ENCODE measurements at regions not wholly inside any gene's neighbourhood (a gene's known extent, or its start where the extent isn't known, plus 50 kb on each side); places are given as distances from the start of the nearest gene placed in this dataset.
"Not testable (repeated sequence)": the region's sequence is repeated elsewhere in the genome, so short reads cannot be mapped to it uniquely, and the experiment has no call there.

DNA sequence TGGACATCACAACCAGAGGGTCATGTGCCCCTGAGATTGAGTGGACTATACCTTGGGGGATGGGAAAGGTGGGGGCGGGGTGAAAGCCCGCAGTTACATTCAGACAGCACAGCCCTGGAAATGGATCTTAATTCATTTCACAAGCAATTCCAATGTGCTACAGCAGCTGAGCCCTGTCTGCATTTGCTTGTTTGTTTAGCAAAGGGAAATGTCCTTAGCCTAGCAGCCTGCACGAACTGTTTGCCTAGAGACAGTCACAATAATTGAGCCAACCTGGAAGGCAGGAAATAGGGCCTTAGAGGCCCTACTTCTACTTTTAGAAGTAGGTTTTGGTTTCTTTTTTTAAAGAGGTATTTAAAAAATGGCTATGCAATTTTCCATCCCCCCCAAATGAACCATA is 177.3 kb upstream of the KL start:
- Histone ChIP-seq H3K4me3 (ENCODE audit: control insufficient read depth in 1 of 7, extremely low read depth in 1 of 7, insufficient read depth in 4 of 7, low read depth in 2 of 7, low read length in 6 of 7) (peak overlapping the region in 1 of 7 experiments; percentile 34), H3K9me3 (ENCODE audit: control extremely low read depth in 1 of 5, control insufficient read depth in 4 of 5, insufficient read depth in 2 of 5, low read depth in 1 of 5, low read length in 4 of 5) (peaks cover 0 to 17% (median 4%) of the 10 kb centered on the region in 5 experiments), H3K36me3 (ENCODE audit: control insufficient read depth in 4 of 4, insufficient read depth in 4 of 4, low read length in 3 of 4) (no peaks in the 10 kb centered on the region), H3K4me1 (ENCODE audit: control extremely low read depth in 1 of 4, control insufficient read depth in 4 of 4, insufficient read depth in 4 of 4, low read length in 3 of 4) (peaks cover 5 to 29% (median 16%) of the 10 kb centered on the region in 4 experiments), H3K27me3 (replicated peaks in 2 of 5; ENCODE audit: control insufficient read depth in 4 of 5, insufficient read depth in 5 of 5, low read length in 4 of 5) (no peaks in the 10 kb centered on the region), H3K27ac (ENCODE audit: insufficient read depth in 1 of 2, low read depth in 1 of 2, low read length in 2 of 2, poor library complexity in 1 of 2, severe bottlenecking in 2 of 2) (peak overlapping the region in 1 of 2 experiments; percentile 12)
- ChIA-PET CTCF (interaction anchor here (1.1 kb wide), 1 partner anchor 11 kb away, joined by 3 read pairs; no protein-coding TSS in a partner anchor), POLR2A (no interaction called here)
- peak; percentile 21 to 86 (median 78) for DNase-seq
- 52% methylated on average over 3 of the region's 3 CpGs for WGBS (ENCODE audit: insufficient coverage)

DNA sequence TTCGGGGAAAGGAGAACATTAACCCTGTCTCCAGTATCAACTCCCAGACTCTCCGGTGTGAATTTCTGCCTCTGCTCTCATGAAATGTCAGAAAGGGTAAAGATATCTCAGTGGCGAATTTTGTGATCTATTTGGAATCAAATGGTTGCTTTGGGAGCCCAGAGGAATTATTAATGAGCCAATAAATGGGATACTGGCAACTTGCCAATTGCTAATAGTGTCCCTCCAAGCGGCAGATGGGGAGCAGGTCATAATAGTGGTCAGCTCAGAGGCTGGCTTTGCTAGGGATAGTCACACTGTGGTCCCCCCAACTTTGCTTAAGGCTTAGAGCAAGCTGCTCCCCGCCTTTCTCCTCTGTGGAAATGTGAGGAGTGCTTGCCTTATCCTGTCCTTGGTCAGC is 176.1 kb upstream of the KL start:
- ChIA-PET CTCF (interaction anchor here (1.5 kb wide), 1 partner anchor 10 kb away, joined by 3 read pairs; no protein-coding TSS in a partner anchor), POLR2A (no interaction called here)
- 95% methylated on average over 5 of the region's 5 CpGs for WGBS (ENCODE audit: insufficient coverage)
- Histone ChIP-seq H3K4me3 (ENCODE audit: control insufficient read depth in 1 of 7, extremely low read depth in 1 of 7, insufficient read depth in 4 of 7, low read depth in 2 of 7, low read length in 6 of 7) (no peak overlapping the region), H3K4me1 (ENCODE audit: control extremely low read depth in 1 of 4, control insufficient read depth in 4 of 4, insufficient read depth in 4 of 4, low read length in 3 of 4) (peaks cover 5 to 29% (median 16%) of the 10 kb centered on the region in 4 experiments), H3K27me3 (replicated peaks in 2 of 5; ENCODE audit: control insufficient read depth in 4 of 5, insufficient read depth in 5 of 5, low read length in 4 of 5) (no peaks in the 10 kb centered on the region), H3K27ac (ENCODE audit: insufficient read depth in 1 of 2, low read depth in 1 of 2, low read length in 2 of 2, poor library complexity in 1 of 2, severe bottlenecking in 2 of 2) (no peak overlapping the region), H3K36me3 (ENCODE audit: control insufficient read depth in 4 of 4, insufficient read depth in 4 of 4, low read length in 3 of 4) (no peaks in the 10 kb centered on the region), H3K9me3 (ENCODE audit: control extremely low read depth in 1 of 5, control insufficient read depth in 4 of 5, insufficient read depth in 2 of 5, low read depth in 1 of 5, low read length in 4 of 5) (peaks cover 0 to 9% (median 2%) of the 10 kb centered on the region in 5 experiments)
- no peak for DNase-seq

DNA sequence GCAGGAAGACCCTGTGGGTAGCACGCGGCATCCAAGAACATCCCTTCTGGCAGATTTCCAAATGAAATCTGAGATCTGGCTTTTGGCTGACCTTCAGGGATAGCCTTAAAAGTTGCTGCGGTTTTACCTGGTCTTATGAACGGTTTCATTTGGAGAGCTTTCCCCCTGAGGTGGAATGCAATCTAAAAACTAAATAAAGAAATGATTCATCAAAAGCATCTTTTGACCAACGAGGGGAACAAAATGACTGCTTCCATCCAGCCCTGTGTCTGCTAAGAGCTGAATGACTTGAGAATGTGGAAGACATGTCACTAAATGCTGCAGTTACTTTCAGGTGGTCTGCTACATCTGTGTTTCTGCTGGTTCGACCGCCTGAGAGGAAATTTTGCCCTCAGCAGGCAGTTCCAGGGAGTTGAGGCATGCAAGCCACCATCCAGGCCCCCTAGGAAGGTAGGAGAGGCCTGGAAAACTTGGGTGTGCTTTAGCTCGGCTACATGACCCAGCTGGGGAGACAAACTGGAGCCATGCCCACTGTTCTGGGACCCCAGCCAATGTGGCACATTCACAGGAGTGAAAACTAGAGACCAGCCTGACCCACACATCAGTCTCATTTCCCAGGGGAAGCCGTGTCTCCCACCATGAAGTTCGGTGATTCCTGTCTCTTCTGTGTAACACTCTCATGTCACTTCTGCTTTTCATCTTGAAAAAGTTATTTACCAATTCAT is 175.1 kb upstream of the KL start:
- Histone ChIP-seq H3K27me3 (replicated peaks in 2 of 5; ENCODE audit: control insufficient read depth in 4 of 5, insufficient read depth in 5 of 5, low read length in 4 of 5) (no peaks in the 10 kb centered on the region), H3K4me3 (ENCODE audit: control insufficient read depth in 1 of 7, extremely low read depth in 1 of 7, insufficient read depth in 4 of 7, low read depth in 2 of 7, low read length in 6 of 7) (no peak overlapping the region), H3K4me1 (ENCODE audit: control extremely low read depth in 1 of 4, control insufficient read depth in 4 of 4, insufficient read depth in 4 of 4, low read length in 3 of 4) (peaks cover 5 to 29% (median 16%) of the 10 kb centered on the region in 4 experiments), H3K27ac (ENCODE audit: insufficient read depth in 1 of 2, low read depth in 1 of 2, low read length in 2 of 2, poor library complexity in 1 of 2, severe bottlenecking in 2 of 2) (no peak overlapping the region), H3K36me3 (ENCODE audit: control insufficient read depth in 4 of 4, insufficient read depth in 4 of 4, low read length in 3 of 4) (no peaks in the 10 kb centered on the region), H3K9me3 (ENCODE audit: control extremely low read depth in 1 of 5, control insufficient read depth in 4 of 5, insufficient read depth in 2 of 5, low read depth in 1 of 5, low read length in 4 of 5) (peaks cover 0 to 9% (median 2%) of the 10 kb centered on the region in 5 experiments)
- ChIA-PET CTCF (interaction anchor here (1.5 kb wide), 1 partner anchor 9 kb away, joined by 3 read pairs; no protein-coding TSS in a partner anchor), POLR2A (no interaction called here)
- DNase-seq: peak in 2 of 3 donors; percentile 11 to 23
- 43% methylated on average over 9 of the region's 10 CpGs for WGBS (ENCODE audit: insufficient coverage)

DNA sequence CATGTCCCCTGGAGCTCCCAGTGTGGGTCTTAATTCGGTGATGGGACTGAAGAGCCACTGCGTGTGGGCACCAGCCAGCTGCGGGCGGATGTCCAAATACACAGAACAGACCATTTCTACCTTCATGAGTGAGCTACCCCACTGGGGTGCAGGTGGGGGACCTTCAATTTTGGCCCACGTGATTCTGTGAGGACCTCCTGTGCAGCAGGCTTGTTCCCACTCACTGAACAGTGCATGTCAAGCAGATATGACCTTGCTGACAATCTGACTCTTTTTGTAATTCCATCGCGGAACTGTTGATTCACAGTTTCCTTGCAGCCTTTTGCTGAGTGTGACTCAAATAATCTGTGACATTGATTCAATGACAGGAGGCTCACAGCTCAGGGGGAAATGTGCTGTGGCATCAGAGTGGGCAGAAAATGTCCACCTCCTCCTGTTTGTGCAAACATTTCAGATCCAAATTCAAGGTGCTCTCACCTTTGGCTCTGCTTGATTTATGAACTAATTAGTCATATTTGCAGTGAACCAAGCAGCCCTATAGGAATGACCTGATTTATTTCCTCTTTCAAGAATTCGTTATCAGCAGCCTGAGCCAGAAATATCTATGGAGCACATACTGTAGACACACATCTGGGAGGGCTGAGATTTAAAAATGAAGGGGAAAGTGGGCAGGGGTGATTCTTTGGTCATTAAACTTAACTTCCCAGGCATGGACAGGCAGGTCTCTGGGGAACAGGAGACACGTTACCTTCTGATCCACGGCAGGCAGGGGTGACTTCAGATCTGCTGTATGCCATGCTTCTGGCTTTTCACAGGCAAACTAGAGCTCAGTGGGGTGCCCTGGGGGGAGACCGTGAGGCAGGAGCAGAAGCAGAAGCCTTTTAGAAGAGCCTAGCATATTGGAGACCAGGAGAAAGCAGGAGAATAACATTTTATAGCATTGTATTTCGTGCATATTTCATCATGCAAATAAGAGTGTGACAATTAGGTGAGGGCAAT is 170.0 kb upstream of the KL start:
- Histone ChIP-seq H3K4me3 (ENCODE audit: control insufficient read depth in 1 of 7, extremely low read depth in 1 of 7, insufficient read depth in 4 of 7, low read depth in 2 of 7, low read length in 6 of 7) (no peak overlapping the region), H3K36me3 (ENCODE audit: control insufficient read depth in 4 of 4, insufficient read depth in 4 of 4, low read length in 3 of 4) (no peaks in the 10 kb centered on the region), H3K9me3 (ENCODE audit: control extremely low read depth in 1 of 5, control insufficient read depth in 4 of 5, insufficient read depth in 2 of 5, low read depth in 1 of 5, low read length in 4 of 5) (peaks cover 0 to 9% (median 2%) of the 10 kb centered on the region in 5 experiments), H3K27ac (ENCODE audit: insufficient read depth in 1 of 2, low read depth in 1 of 2, low read length in 2 of 2, poor library complexity in 1 of 2, severe bottlenecking in 2 of 2) (no peak overlapping the region), H3K4me1 (ENCODE audit: control extremely low read depth in 1 of 4, control insufficient read depth in 4 of 4, insufficient read depth in 4 of 4, low read length in 3 of 4) (peaks cover 0 to 3% (median 1%) of the 10 kb centered on the region in 4 experiments), H3K27me3 (replicated peaks in 2 of 5; ENCODE audit: control insufficient read depth in 4 of 5, insufficient read depth in 5 of 5, low read length in 4 of 5) (no peaks in the 10 kb centered on the region)
- DNase-seq: no peak
- POLR2A ChIA-PET: no interaction called here
- 82% methylated on average over 8 of the region's 12 CpGs for WGBS (ENCODE audit: insufficient coverage)
- CTCF ChIA-PET: no interaction called here

DNA sequence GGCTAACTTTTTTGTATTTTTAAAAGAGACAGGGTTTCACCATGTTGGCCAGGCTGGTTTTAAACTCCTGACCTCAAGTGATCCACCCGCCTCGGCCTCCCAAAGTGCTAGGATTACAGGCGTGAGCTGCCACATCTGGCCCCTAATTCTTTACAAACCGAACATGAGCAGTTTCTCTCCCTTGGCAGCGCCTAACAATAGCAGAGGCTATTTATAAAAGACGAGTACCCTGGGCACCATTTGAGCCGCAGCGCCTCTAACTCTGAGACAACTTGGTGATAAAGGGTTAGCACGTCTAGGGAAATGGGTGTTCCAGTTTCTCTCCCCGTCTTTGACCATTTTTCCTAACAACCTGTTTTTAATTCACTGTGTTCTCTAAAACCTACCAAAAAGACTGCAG is 168.2 kb upstream of the KL start:
- H3K36me3 ChIP-seq (ENCODE audit: control insufficient read depth in 4 of 4, insufficient read depth in 4 of 4, low read length in 3 of 4); H3K27ac ChIP-seq (ENCODE audit: insufficient read depth in 1 of 2, low read depth in 1 of 2, low read length in 2 of 2, poor library complexity in 1 of 2, severe bottlenecking in 2 of 2); H3K9me3 ChIP-seq (ENCODE audit: control extremely low read depth in 1 of 5, control insufficient read depth in 4 of 5, insufficient read depth in 2 of 5, low read depth in 1 of 5, low read length in 4 of 5); H3K4me3 ChIP-seq (ENCODE audit: control insufficient read depth in 1 of 7, extremely low read depth in 1 of 7, insufficient read depth in 4 of 7, low read depth in 2 of 7, low read length in 6 of 7); H3K27me3 ChIP-seq (replicated peaks in 2 of 5; ENCODE audit: control insufficient read depth in 4 of 5, insufficient read depth in 5 of 5, low read length in 4 of 5); DNase-seq; CTCF ChIA-PET; H3K4me1 ChIP-seq (ENCODE audit: control extremely low read depth in 1 of 4, control insufficient read depth in 4 of 4, insufficient read depth in 4 of 4, low read length in 3 of 4); POLR2A ChIA-PET: not testable (repeated sequence)
- over 99% methylated on average over 9 of the region's 10 CpGs for WGBS (ENCODE audit: insufficient coverage)

DNA sequence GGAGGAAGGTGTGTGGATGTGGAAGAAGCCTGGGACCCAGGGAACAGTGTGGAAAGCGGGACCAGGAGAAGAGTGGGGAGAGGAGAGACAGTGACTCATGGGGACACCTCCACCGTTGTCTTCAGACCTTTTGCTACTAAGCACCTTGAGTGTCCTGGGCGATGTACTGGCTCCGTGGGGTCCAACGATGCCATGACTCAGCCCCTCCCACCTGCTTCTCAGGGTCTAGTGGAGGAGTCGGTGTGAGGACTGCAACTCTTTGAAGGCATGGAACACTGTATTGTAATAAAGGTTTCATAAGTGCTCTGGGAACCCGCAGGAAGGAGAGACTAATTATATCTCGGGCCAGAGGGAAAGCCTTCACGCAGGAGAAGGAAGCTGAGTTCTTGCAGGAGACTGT is 166.9 kb upstream of the KL start:
- H3K27me3 ChIP-seq (replicated peaks in 2 of 5; ENCODE audit: control insufficient read depth in 4 of 5, insufficient read depth in 5 of 5, low read length in 4 of 5): no peaks in the 10 kb centered on the region
- H3K27ac ChIP-seq (ENCODE audit: insufficient read depth in 1 of 2, low read depth in 1 of 2, low read length in 2 of 2, poor library complexity in 1 of 2, severe bottlenecking in 2 of 2): no peak overlapping the region
- H3K4me3 ChIP-seq (ENCODE audit: control insufficient read depth in 1 of 7, extremely low read depth in 1 of 7, insufficient read depth in 4 of 7, low read depth in 2 of 7, low read length in 6 of 7): no peak overlapping the region
- DNase-seq: no peak
- 96% methylated on average over 9 of the region's 9 CpGs for whole genome bisulfite sequencing (ENCODE audit: insufficient coverage)
- ChIA-PET POLR2A (no interaction called here), CTCF (interaction anchor here (1.0 to 1.4 kb wide), 2 partner anchors 9 to 10 kb away, joined by 3 read pairs; no protein-coding TSS in a partner anchor)
- no peaks in the 10 kb centered on the region for H3K9me3 ChIP-seq (ENCODE audit: control extremely low read depth in 1 of 5, control insufficient read depth in 4 of 5, insufficient read depth in 2 of 5, low read depth in 1 of 5, low read length in 4 of 5)
- no peaks in the 10 kb centered on the region for H3K36me3 ChIP-seq (ENCODE audit: control insufficient read depth in 4 of 4, insufficient read depth in 4 of 4, low read length in 3 of 4)
- H3K4me1 ChIP-seq (ENCODE audit: control extremely low read depth in 1 of 4, control insufficient read depth in 4 of 4, insufficient read depth in 4 of 4, low read length in 3 of 4): no peaks in the 10 kb centered on the region

Data from common myeloid progenitor, CD34-positive (primary cell).